Umbilical cord (tissue), 1 donor: ENCODE measurements at regions not wholly inside any gene's neighbourhood (a gene's known extent, or its start where the extent isn't known, plus 50 kb on each side); places are given as distances from the start of the nearest gene placed in this dataset.

Experiments used
- DNase-seq: peaks from one replicate; pipeline ENCODE4 v3.0.0-alpha.2; 2015; ENCODE audit warnings: low spot score

GRCh38 chr20:39243962-39244361, 281.8 kb downstream of the DHX35 start:
- no peak for DNase-seq

- DNase-seq, result no peak
These were observed 280.5 kb downstream of the DHX35 start for GRCh38 chr20:39242614-39243013.

- no peak for DNase-seq
These were observed 272.5 kb downstream of the DHX35 start for GRCh38 chr20:39234520-39235095.

- DNase-seq, result no peak
These were observed 271.6 kb downstream of the DHX35 start for GRCh38 chr20:39233755-39234154.

GRCh38 chr20:39227416-39227815, 265.3 kb downstream of the DHX35 start:
- no peak for DNase-seq

GRCh38 chr20:39225978-39226377, 263.8 kb downstream of the DHX35 start:
- no peak for DNase-seq

GRCh38 chr20:39225536-39225935, 263.4 kb downstream of the DHX35 start:
- DNase-seq, result no peak

- DNase-seq, result no peak
These were observed 260.0 kb downstream of the DHX35 start for GRCh38 chr20:39222101-39222500.

- DNase-seq, result no peak
These were observed 254.1 kb downstream of the DHX35 start for GRCh38 chr20:39216195-39216594.

- DNase-seq, result no peak
These were observed 252.7 kb downstream of the DHX35 start for GRCh38 chr20:39214828-39215227.

- no peak for DNase-seq
These were observed 251.5 kb downstream of the DHX35 start for GRCh38 chr20:39213476-39214145.

GRCh38 chr20:39211060-39211748, 249.1 kb downstream of the DHX35 start:
- DNase-seq, result no peak

GRCh38 chr20:39210341-39211036, 248.3 kb downstream of the DHX35 start:
- DNase-seq, result no peak

GRCh38 chr20:39206899-39207564, 244.9 kb downstream of the DHX35 start:
- no peak for DNase-seq

- DNase-seq, result no peak
These were observed 233.5 kb downstream of the DHX35 start for GRCh38 chr20:39195582-39196021.

- no peak for DNase-seq
These were observed 228.8 kb downstream of the DHX35 start for GRCh38 chr20:39190666-39191570.

- DNase-seq, result no peak
These were observed 226.2 kb downstream of the DHX35 start for GRCh38 chr20:39188266-39188765.

GRCh38 chr20:39181490-39181889, 219.3 kb downstream of the DHX35 start:
- DNase-seq, result no peak

- no peak for DNase-seq
These were observed 214.3 kb downstream of the DHX35 start for GRCh38 chr20:39176457-39176856.

GRCh38 chr20:39170896-39171463, 208.8 kb downstream of the DHX35 start:
- no peak for DNase-seq
